ENCODE measurements at regions not wholly inside any gene's neighbourhood (a gene's known extent, or its start where the extent isn't known, plus 50 kb on each side); places are given as distances from the start of the nearest gene placed in this dataset.

DNA sequence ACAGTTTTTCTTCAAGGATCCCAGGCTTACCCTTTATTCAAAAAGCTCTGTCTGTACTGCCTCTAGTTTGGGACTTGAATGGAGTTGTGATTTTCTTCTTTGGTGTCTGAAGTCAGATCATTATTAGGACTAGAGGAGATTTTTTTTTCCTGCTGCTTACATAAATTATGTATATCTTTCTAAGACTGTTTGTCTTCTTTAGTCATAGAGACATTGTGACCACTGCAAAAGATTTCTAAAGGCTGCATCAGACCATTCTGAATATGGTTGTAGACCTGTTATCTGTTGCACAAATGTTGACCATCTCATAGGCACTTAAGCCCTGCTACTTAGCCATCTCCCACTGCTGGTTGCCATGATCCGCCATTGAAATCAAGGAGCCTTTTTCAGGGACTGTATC is 238.5 kb upstream of the SMARCA2 start:
- no peak for DNase-seq

DNA sequence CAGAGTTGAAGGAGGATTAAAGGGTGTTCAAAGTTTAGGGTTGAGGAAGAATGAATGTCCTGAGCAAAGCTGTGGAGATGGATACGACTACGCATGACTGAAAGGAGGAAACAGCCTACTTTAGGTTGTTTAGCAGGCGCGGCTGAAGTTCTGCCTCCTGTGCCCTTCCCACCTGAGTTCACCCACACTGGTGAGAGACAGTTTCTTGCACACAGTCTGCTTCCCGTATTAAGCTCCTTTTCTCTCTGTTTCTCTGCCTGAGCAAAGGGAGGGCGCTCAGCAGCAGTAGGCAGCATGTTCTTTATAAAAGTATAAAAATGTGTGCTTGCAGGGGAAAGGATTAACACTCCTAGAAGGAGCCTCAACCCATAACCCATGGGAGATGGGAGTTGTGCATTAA is 224.0 kb upstream of the SMARCA2 start:
- DNase-seq = no peak

DNA sequence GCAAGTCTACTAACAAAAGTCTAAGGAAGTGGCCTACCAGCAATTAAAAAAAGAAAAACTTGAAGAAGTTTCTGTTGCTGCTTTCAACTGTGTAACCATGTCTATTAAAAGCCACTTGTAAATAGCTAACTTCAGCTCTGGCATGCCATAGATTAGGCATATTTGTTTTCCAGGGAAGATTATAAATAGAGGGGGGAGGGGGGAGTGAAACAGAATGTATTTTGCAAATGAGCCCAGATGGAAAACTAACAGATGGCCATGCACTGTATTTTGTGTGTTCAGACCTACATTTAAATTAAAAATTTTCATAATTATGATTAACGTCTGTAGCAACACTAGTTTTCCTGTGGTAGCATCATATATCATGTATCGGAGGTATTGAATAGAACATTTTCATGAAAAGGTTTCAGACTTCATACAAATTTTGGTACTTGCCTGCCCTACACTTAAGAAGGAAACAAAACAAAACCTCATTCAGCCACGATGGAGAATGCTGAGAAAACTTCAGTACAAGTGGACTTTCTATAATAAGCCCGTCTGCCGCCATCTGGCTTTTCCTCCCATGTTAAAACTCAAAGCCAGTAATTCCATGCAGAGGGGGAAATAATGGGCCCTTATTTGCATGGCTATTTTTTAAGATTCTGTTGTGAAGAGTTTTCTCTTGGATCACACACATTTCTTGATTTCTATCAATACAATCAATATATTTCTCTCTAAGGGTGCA is 220.4 kb upstream of the SMARCA2 start:
- no peak for DNase-seq

DNA sequence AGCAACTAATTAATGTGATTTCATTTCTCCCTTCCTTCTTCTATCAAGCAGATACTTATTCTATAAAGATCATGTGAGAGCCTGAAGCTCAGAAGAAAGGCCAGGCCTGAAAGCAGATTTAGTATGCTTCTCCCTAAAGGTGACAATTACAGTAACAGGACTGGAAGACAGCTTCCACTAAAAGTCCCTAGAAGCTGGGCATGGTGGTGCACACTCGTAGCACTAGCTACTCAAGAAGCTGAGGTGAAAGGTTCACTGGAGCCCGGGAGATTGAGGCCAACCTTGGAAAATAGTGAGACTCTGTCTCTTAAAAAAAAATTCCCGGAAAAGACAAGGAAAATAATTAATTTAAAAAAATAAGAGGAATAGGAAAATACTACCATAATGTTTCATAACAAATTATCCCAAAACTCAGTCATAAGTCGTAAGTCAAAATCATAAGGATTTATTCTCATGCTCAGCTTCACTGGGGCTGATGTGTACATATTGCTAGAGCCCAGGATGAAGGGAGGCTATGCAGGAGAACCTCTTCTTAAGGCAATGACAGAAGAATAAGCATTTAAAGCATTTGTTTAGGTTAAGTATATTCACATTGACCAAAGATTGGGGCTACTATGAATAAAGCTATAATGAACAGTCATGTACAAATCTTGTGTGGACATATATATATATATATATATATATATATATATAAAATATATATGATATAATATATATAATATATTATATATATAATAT is 210.8 kb upstream of the SMARCA2 start:
- DNase-seq = no peak

DNA sequence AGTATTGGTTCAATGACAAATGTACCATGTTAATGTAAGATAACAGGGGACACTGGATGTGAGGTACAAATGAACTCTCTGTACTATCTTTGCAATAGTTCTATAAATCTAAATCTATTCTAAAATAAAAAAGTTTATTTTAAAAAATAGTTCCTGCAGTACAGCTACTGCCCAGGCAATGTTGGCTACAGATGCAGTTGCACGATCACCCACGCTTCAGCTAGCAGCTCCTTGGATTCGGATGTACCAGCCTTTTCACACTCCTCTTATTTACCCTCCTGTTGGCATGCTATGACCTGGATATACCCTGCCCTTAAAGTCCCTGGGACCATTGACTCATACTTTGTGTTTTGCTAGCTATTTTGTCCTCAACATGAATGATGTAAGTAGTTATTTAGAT is 185.4 kb upstream of the SMARCA2 start:
- no peak for DNase-seq

DNA sequence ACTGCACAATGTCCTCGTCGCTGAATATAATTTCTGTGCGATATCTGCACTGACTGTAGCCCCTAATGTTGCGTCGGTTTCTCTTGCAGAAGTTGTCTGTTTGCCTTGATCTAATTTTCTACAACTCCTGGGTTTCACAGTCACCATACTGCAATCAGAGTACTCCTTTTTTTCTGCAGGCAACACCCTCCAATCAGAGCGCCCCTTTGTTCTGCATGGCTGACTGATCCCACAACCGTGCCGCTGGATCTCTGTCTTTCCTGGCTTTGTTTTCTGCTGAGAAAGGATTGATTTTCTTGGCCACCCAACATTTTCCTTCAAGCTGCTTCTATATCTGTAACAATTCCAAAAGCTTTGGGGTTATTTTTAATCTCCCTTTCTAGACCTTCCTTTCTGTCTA is 182.2 kb upstream of the SMARCA2 start:
- no peak for DNase-seq

DNA sequence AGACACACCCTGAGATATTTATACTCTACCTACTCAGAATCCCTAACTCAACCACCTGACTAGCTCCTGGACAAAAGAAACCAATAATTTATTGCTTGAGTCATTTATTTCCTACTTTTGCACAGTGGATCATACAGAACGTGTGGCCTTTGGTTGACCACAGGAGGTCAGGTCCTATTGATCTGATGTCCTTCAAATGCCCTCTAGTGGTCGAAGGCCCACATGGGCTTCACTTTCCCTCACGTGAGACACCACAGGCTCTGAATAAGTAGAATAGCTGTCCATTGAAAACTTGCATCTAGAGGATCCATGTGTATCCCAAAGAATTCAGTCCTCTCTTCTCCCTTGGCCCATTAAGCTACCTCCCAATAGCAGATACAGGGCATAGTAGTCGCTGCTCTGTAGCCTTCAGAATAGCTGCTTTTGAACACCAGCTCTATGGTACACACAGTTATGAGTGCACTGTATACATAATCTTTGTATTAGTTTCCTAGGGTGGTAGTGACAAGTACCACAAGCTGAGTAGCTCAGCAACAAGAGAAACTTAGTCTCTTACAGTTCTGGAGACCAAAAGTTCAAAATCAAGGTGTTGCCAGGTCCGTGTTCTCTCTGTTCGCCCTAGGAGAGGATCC is 177.6 kb upstream of the SMARCA2 start:
- no peak for DNase-seq

DNA sequence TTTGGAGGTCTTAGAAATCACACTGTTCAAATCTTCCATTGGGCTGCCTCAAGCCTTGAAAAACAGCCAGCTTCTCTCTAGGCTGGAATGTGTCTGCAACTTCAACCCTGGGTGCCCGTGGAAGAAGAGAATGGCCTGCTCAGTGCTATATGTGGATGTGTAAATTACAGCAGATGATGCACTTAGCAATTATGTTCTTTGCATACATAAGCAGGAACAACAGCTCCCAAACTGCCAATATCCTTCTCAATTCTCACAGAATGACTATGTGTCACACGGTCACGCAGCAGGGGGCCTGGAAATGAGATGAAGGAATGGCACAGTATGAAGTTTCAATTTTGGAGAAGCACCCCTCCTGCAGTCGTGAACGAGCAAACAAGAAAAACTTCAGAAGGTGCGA is 175.2 kb upstream of the SMARCA2 start:
- no peak for DNase-seq

DNA sequence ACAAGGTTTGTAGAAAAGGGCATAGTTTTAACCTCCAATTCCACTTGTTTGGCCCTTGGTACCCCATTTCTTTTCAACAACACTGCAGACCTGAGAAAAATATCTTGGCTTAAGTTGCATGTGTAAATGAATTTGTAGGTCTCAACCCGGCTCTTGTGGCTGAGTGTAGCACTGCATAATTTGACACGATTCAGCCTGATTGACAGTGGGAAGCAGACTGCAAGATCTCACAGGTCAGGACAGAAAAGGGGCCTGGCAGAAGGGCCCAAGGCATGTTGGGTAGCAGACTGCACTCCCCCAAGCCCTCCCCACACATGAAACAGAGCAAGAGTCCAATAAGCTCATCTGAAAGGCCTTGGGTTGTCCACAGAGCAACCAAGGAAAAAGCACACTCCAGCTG is 169.7 kb upstream of the SMARCA2 start:
- DNase-seq = no peak

DNA sequence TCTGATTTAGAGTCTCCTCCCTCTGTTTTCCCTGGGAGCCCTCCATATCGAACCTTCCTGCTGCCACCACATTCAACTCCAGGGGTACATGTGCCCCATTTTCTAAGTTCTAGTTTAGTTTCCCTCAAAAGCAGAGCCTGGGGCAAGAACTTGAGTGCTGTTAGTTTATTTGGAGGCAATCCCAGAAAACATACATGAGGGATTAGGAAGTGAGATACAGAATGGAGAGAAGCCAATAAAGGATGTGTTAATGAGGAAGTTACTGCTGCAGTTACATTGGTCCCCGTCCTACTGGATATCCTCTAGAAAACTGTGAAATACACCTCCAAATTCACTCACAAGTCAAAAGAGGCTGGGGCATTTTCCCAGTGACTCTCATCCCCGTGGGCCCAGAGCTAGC is 159.4 kb upstream of the SMARCA2 start:
- DNase-seq = no peak

DNA sequence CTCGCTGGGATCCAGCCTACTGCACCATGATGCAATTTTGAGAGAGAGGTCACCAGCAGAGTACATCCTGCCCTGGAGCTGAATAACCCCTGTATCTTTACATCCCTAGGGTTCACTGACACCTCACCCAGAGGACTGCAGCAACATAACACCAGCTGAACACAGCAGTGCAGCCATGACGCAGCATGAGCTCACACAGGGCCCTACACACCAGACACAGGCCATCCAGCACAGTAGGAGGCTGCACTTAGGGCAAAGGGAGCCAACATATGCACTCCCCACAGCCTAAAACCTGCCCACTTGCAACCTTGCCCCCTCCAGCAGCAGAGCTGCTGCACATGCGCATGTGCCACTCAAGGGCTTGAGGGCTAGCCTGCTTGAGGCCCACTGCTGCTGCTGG is 157.3 kb upstream of the SMARCA2 start:
- DNase-seq = no peak

DNA sequence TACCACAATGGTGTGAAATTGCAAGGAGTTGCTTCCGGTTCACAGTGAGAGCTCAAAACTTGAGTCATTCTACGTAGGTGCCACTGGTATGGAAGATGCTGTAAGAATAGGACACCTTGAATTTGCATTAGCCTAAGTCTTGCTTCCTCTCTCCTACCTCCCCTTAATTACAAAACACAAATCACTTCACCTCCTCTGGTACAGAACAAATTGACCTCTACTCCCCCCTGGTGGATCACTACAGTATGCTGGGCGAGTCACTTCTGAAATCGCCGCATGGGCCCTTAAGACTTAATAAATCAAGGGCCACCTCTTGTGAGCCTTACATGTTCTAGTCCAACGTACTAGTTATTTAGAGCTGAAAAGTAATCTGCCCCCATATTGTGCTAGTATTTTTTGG is 145.3 kb upstream of the SMARCA2 start:
- DNase-seq = no peak

DNA sequence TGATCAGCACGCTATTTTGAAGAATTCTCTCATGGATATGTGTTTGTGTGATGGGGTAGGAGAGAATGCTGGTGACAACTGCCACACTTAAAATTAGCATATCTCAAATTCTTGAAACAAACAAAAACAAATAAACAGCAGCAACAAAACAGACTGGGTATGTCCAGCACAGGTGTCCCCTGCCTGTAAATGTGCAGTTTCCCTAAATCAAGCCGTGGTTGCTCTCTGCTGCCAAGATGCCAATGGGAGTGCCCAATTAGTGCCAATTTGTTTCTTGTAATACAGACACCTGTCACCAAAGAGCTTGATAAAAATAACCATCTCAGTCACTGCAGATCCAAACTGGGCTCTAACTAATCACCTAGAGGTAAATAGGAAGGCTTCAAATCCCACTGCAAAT is 144.2 kb upstream of the SMARCA2 start:
- no peak for DNase-seq

DNA sequence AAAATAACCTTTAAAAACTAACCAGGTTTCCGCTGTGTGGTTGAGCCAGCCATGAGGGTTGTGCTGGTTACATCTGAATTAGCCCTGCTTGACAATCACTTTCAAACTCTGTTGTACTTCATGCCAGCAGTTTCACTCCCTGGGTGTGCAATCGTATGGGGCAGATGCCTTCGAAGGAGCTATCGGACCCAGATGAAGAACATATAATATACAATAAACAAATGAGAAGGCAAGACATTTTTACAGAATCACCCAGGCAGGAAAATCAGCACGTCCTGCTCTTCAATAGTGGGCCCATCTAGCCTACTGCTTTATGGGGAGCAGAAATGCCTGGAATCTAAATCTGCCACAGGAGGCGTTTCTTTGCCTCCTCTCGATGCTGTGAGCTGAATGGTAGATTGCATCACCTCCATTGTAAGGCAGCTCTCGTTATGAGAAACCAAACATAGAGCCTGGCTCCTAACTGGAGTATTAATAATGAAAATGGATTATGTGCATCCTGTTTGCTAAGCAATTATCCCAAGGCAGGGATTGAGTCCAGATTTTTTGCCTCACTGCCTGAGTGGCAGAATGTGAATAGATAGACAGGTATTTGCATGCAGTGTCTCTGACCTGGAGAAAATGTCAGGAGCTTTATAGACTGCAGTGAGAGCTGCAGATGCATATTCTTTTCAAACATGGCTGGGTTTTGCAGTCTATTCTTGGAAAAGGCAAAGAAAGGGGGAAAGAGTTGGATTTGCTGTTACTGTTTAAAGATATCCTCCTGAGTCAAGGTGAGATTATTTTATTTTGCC is 143.3 kb upstream of the SMARCA2 start:
- DNase-seq = no peak

DNA sequence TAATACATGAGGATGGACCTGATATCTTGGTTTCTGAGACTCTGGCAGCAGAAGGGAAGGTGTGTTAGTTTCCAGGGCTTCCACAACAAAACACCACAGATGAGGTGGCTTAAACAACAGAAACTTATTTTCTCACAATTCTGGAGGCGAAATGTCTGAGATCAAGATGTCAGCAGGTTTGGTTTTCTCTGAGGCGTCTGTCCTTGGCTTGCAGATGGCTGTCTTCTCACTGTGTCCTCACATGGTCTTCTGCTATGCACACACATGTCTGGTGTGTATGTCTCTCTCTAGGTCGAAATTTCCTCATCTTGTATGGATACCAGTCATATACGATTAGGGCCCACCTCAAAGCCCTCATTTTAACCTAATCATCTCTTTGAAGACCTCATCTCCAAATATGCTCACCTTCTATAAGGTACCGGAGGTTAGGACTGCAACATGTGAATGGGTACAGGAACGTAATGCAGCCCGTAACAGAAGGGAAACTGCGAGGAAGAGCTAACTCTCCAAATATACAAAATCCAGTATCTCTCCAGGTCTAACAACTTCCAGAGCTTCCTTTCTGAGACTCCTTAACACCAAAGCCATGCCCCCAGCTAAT is 139.8 kb upstream of the SMARCA2 start:
- no peak for DNase-seq

DNA sequence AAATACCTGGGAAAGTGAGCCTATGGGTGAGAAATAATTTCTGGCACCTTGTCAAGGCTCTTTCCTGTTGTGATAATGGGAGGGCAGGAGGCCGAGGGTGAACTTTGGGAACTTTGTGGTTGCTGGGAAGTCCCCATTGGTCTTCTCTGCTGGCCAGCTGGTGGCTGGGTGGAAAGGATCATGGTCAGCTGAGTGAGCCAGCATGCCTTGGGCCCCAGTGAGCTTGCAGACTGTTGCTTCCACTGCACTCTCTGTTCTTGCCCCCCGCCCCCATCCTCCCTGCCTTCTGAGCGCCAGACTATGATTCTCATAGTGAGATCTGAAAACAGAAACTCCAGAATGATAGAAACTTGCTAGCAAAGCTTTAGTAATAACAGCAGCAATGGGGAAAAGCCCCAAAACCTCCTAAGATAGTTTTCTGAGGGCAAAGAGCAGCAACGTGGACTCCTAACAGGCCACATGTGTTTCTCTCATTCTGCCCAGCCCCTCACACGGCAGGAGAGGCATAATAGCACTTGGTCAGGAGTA is 139.2 kb upstream of the SMARCA2 start:
- no peak for DNase-seq

DNA sequence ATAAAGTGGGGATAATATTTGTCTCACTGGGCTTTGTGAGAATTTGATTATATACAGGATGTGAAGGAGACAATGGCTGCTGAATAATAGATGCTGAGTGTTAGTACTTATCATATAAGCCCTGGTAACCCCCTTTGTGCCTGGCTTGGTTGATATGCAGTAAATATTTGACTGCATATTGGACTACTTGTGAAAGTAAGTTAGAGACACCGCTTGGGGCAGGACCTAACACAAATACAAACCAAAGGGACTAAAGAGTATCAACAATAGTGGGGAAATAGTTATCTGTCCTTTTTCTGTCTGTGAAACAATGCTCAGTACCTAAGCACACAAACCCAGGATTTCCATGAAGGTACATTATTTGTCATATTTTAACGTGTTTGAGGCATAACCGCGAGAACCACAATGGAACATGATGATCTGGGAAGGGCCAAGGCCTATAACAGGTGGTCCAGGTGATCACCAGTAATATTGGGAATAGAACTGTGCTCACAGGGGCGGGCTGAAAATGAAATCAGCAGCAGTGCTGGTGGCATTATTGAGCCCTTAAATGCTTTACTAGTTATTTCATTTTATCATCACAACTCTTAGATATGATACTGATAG is 138.2 kb upstream of the SMARCA2 start:
- no peak for DNase-seq

DNA sequence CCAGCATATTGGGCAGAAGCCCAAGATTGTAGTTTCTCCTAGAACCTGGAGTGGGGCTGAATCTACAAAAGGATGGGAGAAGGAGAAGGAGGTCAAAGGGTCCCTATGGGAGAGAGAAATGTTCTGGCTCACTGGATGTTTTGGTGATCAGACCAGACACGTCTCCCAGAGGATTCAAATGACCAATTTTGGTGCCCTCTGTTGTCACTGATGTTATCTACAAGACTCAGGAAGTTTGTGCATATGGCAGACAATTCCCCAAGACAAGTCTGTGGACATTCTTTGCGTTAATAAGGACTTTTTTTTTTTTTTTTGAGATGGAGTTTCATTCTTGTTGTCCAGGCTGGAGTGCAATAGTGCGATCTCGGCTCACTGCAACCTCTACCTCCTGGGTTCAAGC is 137.2 kb upstream of the SMARCA2 start:
- DNase-seq = no peak

DNA sequence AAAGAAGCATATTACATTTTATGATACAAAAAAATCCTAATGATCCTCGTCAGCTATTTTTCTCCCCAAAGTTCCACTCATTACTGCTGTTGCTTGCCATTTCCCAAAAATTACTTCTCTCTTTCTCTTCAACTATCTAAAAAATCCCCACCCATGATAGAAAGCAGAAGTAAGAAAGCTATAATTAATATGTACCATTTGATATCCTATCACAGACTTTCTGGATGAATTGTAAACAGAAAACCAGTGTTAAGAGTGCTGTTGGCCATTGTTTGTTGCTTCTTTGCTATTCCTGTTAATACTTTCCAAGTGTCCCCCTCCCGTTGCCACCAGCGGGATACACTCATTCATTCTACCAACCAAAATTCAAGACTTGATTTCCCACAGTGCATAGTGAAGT is 136.3 kb upstream of the SMARCA2 start:
- no peak for DNase-seq

DNA sequence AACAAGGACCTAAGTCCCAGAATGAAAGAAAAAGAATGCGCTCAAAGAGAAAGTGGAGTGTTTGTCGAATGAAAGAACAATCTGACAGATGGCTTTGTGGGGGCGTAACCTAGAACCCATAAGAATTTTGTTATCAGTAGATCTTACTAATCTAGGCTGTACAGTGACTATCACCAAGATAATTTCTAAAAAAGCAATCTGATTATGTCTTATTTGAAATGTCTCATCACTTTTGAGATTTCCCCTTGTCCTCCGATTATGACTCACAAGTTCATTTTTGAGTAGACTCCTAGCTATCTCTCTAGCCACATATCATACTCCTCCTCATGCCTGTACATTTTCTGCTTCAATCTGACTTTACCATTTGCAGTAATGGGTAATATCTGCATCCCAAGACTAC is 135.6 kb upstream of the SMARCA2 start:
- DNase-seq = no peak

DNA sequence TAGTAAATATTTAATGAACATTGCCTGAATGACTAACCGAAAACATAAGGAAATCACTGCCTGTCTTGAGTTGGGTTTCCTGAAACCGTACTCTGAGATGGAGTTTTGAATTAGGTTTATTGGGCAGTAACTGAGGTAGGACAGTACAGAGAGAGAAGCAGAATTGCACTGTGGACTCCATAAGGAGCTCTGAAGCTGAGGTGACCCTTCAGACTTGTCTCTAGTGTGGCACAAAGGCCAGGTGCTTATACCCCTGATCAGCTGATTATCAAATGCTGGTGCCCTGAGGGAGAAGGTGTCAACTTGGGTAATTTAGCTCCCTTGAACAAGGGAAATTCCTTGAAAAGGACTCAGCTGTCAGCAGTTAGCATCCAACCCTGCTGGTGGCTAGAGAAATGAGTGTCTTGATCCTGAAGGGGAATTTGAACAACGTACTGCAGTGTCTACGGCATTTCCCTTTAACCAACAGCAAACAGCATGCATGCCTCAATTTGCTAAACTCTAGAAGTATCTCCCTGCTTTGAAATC is 135.0 kb upstream of the SMARCA2 start:
- no peak for DNase-seq

DNA sequence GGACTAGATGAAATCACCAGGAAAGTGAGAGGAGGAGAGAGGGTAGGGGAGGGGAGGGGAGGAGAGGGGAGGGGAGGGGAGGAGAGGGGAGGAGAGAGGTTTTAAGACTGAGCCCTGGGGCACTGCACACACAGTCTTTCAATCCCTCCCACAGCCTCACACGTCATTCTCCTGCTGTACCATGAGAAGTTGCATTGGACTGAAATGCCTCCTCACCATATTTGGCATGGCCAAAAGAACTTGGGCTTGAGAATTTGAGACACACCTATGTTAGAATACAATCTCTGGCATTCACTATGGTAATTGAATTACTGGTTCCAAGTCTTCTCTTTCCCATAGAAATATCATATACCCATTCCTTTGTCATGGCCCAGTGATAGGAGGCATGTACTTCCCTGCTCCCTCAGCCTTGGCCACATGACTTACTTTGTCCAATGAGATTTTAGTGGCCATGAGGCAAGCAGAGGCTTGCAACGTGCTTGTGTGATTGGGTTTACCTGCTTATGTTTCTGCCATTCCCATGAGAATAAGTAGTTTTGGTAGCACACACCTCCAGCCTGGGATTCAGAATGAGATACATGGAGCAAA is 133.3 kb upstream of the SMARCA2 start:
- no peak for DNase-seq

Data from DMS79 treated with DMSO at 0.1 percent for 48 hours (cell line).